GM23338 (cell line): ENCODE measurements at regions not wholly inside any gene's neighbourhood (a gene's known extent, or its start where the extent isn't known, plus 50 kb on each side); places are given as distances from the start of the nearest gene placed in this dataset.
"Not testable (repeated sequence)": the region's sequence is repeated elsewhere in the genome, so short reads cannot be mapped to it uniquely, and the experiment has no call there.

Experiments
- CREB1 ChIP-seq: fragments of 250-450 bp; sonication (Bioruptor Pico); IDR thresholded peaks from 2 replicates; pipeline ENCODE4 v1.5.0; 2020; ENCODE audit warnings: low read depth, mild to moderate bottlenecking, moderate library complexity
- CTCF ChIP-seq, 2 experiments: fragments of 200-600 bp in 1 of 2; sonication (generic) in 1 of 2; conservative IDR thresholded peaks; 2 replicates each; pipeline versions ENCODE4 v1.5.1 to v1.6.1; 2016 to 2017; ENCODE audit warnings: antibody characterized with exemption in 2 of 2, low read depth in 2 of 2, mild to moderate bottlenecking in 2 of 2, moderate library complexity in 1 of 2
- EZH2 ChIP-seq: fragments of 200-600 bp; sonication (generic); IDR thresholded peaks from one replicate; pipeline ENCODE4 v1.8.0; 2017; ENCODE audit warnings: antibody characterized with exemption, mild to moderate bottlenecking, low read depth; ENCODE audit not compliant: unreplicated experiment
- EZH2phosphoT487 ChIP-seq: fragments of 200-600 bp; sonication (generic); IDR thresholded peaks from one replicate; pipeline ENCODE4 v1.8.1; 2018; ENCODE audit warnings: antibody characterized with exemption; ENCODE audit not compliant: unreplicated experiment
- JUNB ChIP-seq: IDR thresholded peaks from one replicate; pipeline ENCODE4 v1.6.1; 2016; ENCODE audit warnings: antibody characterized with exemption; ENCODE audit not compliant: unreplicated experiment
- NANOG ChIP-seq: IDR thresholded peaks from 2 replicates; pipeline ENCODE4 v1.6.1; 2016; ENCODE audit warnings: antibody characterized with exemption, borderline replicate concordance
- POLR2AphosphoS5 ChIP-seq: IDR thresholded peaks from 2 replicates; pipeline ENCODE4 v1.6.1; 2016; ENCODE audit warnings: antibody characterized with exemption, low read depth
- REST ChIP-seq: IDR thresholded peaks from one replicate; pipeline ENCODE4 v1.6.1; 2018; ENCODE audit warnings: antibody characterized with exemption; ENCODE audit not compliant: unreplicated experiment
- STAT1 ChIP-seq: IDR thresholded peaks from one replicate; pipeline ENCODE4 v1.6.1; 2016; ENCODE audit warnings: antibody characterized with exemption; ENCODE audit not compliant: unreplicated experiment
- ZNF462 ChIP-seq: fragments of 250-450 bp; sonication (Bioruptor Pico); IDR thresholded peaks from 2 replicates; pipeline ENCODE4 v1.5.0; 2020; ENCODE audit warnings: mild to moderate bottlenecking, moderate library complexity

- not testable (repeated sequence) for TF ChIP-seq EZH2; CTCF (conservative IDR thresholded peaks at IDR 0.05; ENCODE audit: low read depth in 2 of 2); POLR2AphosphoS5; JUNB; ZNF462 (CRISPR knock-in tag); STAT1; EZH2phosphoT487; REST; CREB1; NANOG
These were observed 176.9 kb upstream of the TSPY4 start for GRCh38 chrY:9160331-9160730.
